Ishikawa (cell line): ENCODE measurements at regions not wholly inside any gene's neighbourhood (a gene's known extent, or its start where the extent isn't known, plus 50 kb on each side); places are given as distances from the start of the nearest gene placed in this dataset.

Experiments
- USF1 ChIP-seq: IDR thresholded peaks from 2 replicates; pipeline ENCODE4 v1.6.1; 2012
- TF ChIP-seq, protein P1 (sequence below): IDR thresholded peaks from 2 replicates; pipeline ENCODE4 v1.6.1; 2012; ENCODE audit warnings: low read depth, mild to moderate bottlenecking

DNA sequence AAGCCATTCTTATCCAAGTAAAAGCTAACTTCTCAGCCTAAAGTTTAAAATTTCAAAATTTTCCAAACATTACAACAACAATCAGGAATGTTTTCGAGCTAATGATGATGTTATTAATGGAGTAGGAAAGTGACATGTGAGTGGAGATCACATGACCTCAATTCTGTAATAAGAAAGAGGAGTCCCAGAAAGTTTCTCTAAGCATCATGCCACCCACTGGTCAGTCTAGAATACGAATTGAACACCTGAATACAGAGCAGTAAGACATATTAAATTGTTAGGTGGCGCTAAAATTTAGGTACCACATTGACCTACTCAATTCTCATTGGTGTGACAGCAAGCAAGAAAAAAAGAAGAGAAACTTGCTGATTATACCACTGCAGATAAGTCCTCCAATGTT lies 163.9 kb downstream of the DCLK3 start:
- TF ChIP-seq, protein P1, sequence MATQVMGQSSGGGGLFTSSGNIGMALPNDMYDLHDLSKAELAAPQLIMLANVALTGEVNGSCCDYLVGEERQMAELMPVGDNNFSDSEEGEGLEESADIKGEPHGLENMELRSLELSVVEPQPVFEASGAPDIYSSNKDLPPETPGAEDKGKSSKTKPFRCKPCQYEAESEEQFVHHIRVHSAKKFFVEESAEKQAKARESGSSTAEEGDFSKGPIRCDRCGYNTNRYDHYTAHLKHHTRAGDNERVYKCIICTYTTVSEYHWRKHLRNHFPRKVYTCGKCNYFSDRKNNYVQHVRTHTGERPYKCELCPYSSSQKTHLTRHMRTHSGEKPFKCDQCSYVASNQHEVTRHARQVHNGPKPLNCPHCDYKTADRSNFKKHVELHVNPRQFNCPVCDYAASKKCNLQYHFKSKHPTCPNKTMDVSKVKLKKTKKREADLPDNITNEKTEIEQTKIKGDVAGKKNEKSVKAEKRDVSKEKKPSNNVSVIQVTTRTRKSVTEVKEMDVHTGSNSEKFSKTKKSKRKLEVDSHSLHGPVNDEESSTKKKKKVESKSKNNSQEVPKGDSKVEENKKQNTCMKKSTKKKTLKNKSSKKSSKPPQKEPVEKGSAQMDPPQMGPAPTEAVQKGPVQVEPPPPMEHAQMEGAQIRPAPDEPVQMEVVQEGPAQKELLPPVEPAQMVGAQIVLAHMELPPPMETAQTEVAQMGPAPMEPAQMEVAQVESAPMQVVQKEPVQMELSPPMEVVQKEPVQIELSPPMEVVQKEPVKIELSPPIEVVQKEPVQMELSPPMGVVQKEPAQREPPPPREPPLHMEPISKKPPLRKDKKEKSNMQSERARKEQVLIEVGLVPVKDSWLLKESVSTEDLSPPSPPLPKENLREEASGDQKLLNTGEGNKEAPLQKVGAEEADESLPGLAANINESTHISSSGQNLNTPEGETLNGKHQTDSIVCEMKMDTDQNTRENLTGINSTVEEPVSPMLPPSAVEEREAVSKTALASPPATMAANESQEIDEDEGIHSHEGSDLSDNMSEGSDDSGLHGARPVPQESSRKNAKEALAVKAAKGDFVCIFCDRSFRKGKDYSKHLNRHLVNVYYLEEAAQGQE = no peak
- TF ChIP-seq USF1 = peak; percentile 25; the same call in 1 of the 2 replicates
